OCI-LY3 (cell line): ENCODE measurements at regions not wholly inside any gene's neighbourhood (a gene's known extent, or its start where the extent isn't known, plus 50 kb on each side); places are given as distances from the start of the nearest gene placed in this dataset.

Experiments used
- H2AFZ ChIP-seq: fragments of 200-600, 300-600 bp; shearing (Covaris generic); 2 replicates; pipeline ENCODE4 v1.6.0; 2014; ENCODE audit warnings: antibody characterized with exemption, low read depth, low read length
- H3K27ac ChIP-seq: fragments of 200-600, 300-600 bp; sonication (generic); 2 replicates; pipeline ENCODE4 v1.5.1; 2014; ENCODE audit warnings: mild to moderate bottlenecking, low read length, moderate library complexity, mixed read lengths
- H3K27me3 ChIP-seq: fragments of 200-600, 300-600 bp; sonication (generic); 2 replicates; pipeline ENCODE4 v1.6.1; 2014; ENCODE audit warnings: low read depth, low read length, mixed read lengths
- H3K36me3 ChIP-seq: fragments of 200-600, 300-600 bp; sonication (generic); replicated peaks from 2 replicates; pipeline ENCODE3; 2014; ENCODE audit warnings: low read depth, low read length, mixed read lengths
- H3K4me1 ChIP-seq: fragments of 300-600, 200-600 bp; sonication (generic); 2 replicates; pipeline ENCODE4 v1.6.1; 2014; ENCODE audit warnings: low read length, mixed read lengths
- H3K4me2 ChIP-seq: fragments of 200-600, 300-600 bp; sonication (generic); 2 replicates; pipeline ENCODE4 v1.6.1; 2014; ENCODE audit warnings: low read length, mixed read lengths
- H3K4me3 ChIP-seq: fragments of 300-600, 200-600 bp; sonication (generic); 2 replicates; pipeline ENCODE4 v1.5.1; 2014; ENCODE audit warnings: antibody characterized with exemption, mild to moderate bottlenecking, low read length, moderate library complexity
- H3K79me2 ChIP-seq: fragments of 300-600, 200-600 bp; shearing (Covaris generic); 2 replicates; pipeline ENCODE4 v1.6.1; 2014; ENCODE audit warnings: mild to moderate bottlenecking, low read length, mixed read lengths
- H3K9ac ChIP-seq: fragments of 300-600, 200-600 bp; shearing (Covaris generic); 2 replicates; pipeline ENCODE4 v1.6.0; 2014; ENCODE audit warnings: mild to moderate bottlenecking, low read length, moderate library complexity
- H3K9me3 ChIP-seq: fragments of 200-600, 300-600 bp; shearing (Covaris generic); 2 replicates; pipeline ENCODE4 v1.6.1; 2014; ENCODE audit warnings: low read length, mixed read lengths; ENCODE audit not compliant: insufficient read depth
- H4K20me1 ChIP-seq: fragments of 200-600, 300-600 bp; sonication (generic); 2 replicates; pipeline ENCODE4 v1.6.1; 2016; ENCODE audit warnings: low read length, mixed read lengths; ENCODE audit not compliant: insufficient read depth
- CTCF ChIP-seq: fragments of 200-600, 300-600 bp; sonication (generic); IDR thresholded peaks from 2 replicates; pipeline ENCODE4 v1.5.1; 2014; ENCODE audit warnings: antibody characterized with exemption, low read length, low read depth
- EZH2phosphoT487 ChIP-seq: fragments of 200-600 bp; shearing (Covaris generic); IDR thresholded peaks from 2 replicates; pipeline ENCODE4 v1.6.1; 2018; ENCODE audit warnings: antibody characterized with exemption, mixed run types, low read depth

- no peaks in the 10 kb centered on the region for H3K9me3 ChIP-seq
- H2AFZ ChIP-seq = no peak overlapping the region
- H3K27ac ChIP-seq = no peak overlapping the region
- no peak overlapping the region for H3K4me3 ChIP-seq
- no peaks in the 10 kb centered on the region for H4K20me1 ChIP-seq
- no peak overlapping the region for H3K4me2 ChIP-seq
- H3K9ac ChIP-seq = no peak overlapping the region
- H3K79me2 ChIP-seq = no peaks in the 10 kb centered on the region
- TF ChIP-seq CTCF = no peak
- TF ChIP-seq EZH2phosphoT487 = no peak
- no peaks in the 10 kb centered on the region for H3K27me3 ChIP-seq
- H3K4me1 ChIP-seq = peaks cover 20% of the 10 kb centered on the region
- no peaks in the 10 kb centered on the region for H3K36me3 ChIP-seq
These were observed 224.5 kb upstream of the SEMA3E start for GRCh38 chr7:83873459-83873858.

GRCh38 chr7:83872501-83872900, 223.6 kb upstream of the SEMA3E start:
- Histone ChIP-seq H4K20me1 (no peaks in the 10 kb centered on the region), H3K27ac (no peak overlapping the region), H3K4me3 (no peak overlapping the region), H3K4me1 (peaks cover 20% of the 10 kb centered on the region), H3K9ac (no peak overlapping the region), H3K27me3 (no peaks in the 10 kb centered on the region), H3K9me3 (no peaks in the 10 kb centered on the region), H3K36me3 (no peaks in the 10 kb centered on the region), H3K79me2 (no peaks in the 10 kb centered on the region), H2AFZ (no peak overlapping the region), H3K4me2 (no peak overlapping the region)
- no peak for TF ChIP-seq EZH2phosphoT487
- no peak for TF ChIP-seq CTCF

- Histone ChIP-seq H3K4me2 (no peak overlapping the region), H2AFZ (no peak overlapping the region), H3K9me3 (no peaks in the 10 kb centered on the region), H4K20me1 (no peaks in the 10 kb centered on the region), H3K4me3 (no peak overlapping the region), H3K79me2 (no peaks in the 10 kb centered on the region), H3K36me3 (no peaks in the 10 kb centered on the region), H3K27me3 (no peaks in the 10 kb centered on the region), H3K27ac (no peak overlapping the region), H3K4me1 (peaks cover 7% of the 10 kb centered on the region), H3K9ac (no peak overlapping the region)
- TF ChIP-seq EZH2phosphoT487 (no peak), CTCF (no peak)
These were observed 221.6 kb upstream of the SEMA3E start for GRCh38 chr7:83870515-83870914.

GRCh38 chr7:83866582-83866981, 217.6 kb upstream of the SEMA3E start:
- Histone ChIP-seq H4K20me1 (no peaks in the 10 kb centered on the region), H3K9ac (no peak overlapping the region), H3K36me3 (peaks cover 8% of the 10 kb centered on the region), H3K79me2 (no peaks in the 10 kb centered on the region), H3K9me3 (no peaks in the 10 kb centered on the region), H3K4me3 (no peak overlapping the region), H3K27me3 (no peaks in the 10 kb centered on the region), H2AFZ (no peak overlapping the region), H3K4me1 (peaks cover 18% of the 10 kb centered on the region), H3K4me2 (no peak overlapping the region), H3K27ac (no peak overlapping the region)
- no peak for TF ChIP-seq CTCF
- TF ChIP-seq EZH2phosphoT487 = no peak
